HG03039 (cell line): ENCODE measurements at regions not wholly inside any gene's neighbourhood (a gene's known extent, or its start where the extent isn't known, plus 50 kb on each side); places are given as distances from the start of the nearest gene placed in this dataset.

ENCODE experiments used
- ATAC-seq: cut with Tn5 transposase; IDR thresholded peaks from one replicate; pipeline ENCODE4 v1.9.1; 2021; ENCODE audit warnings: mild to moderate bottlenecking, moderate library complexity; ENCODE audit not compliant: unreplicated experiment

- ATAC-seq = no peak
These were observed 283.6 kb downstream of the LMO7 start for GRCh38 chr13:75919660-75920199.

DNA sequence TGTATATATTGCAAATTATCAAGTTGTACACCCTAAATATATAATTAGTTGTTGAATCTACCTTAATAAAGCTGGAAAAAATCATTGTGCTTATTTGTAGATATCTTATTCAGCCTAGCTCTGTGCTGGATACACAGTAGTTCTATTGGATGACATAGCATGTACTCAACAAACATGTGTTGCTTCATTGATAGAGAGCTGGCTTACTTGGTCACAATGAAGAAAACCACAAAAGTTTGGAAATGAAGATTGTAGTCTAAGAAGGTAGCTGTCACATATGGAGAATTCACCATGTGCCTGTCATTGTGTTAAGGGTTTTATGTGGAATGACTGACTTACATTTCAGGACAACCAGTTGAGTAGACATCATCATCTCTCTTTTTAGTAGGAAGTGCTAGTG is 278.9 kb downstream of the LMO7 start:
- no peak for ATAC-seq

DNA sequence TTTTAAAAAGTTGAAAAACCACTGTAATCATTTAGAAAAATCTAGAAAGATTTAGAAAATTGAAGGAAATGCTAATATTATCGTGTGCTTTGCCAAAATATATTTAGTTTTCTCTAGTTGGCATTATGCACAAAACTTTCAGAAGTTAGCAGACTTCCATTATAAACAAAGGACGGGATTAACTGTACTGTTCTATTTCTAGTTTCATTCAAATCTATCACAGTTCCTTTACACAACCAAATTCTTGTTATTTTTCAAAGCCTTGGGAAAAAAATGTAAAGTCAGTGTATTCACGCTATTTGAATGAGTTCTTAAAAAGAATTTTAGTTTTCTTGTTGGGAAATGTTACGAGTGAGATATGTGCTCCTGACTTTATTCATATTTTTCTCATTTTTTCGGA is 277.8 kb downstream of the LMO7 start:
- ATAC-seq = no peak

DNA sequence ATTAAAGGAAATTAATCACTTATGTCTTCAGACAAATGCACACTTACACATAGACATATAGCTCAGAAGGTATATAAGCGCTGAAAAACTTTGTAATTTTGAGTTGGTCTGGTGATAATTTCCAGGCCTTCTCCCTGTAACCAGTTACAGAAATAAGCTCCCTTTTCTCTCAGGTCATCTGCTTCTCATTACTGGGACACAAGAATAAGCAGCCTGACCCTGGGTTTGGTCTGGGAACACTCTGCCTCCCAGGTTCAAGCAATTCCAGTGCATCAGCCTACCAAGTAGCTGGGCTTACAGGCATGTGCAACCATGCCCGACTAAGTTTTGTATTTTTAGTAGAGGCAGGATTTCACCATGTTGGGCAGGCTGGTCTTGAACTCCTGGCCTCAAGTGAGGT is 274.5 kb downstream of the LMO7 start:
- ATAC-seq = no peak
